Hepatocyte (in vitro differentiated cells): ENCODE measurements at regions not wholly inside any gene's neighbourhood (a gene's known extent, or its start where the extent isn't known, plus 50 kb on each side); places are given as distances from the start of the nearest gene placed in this dataset.

Source experiments
- DNase-seq: peaks from one replicate; pipeline ENCODE4 v3.0.0-alpha.2; 2016; ENCODE audit warnings: low spot score
- H2AFZ ChIP-seq: fragments of 200-600 bp; sonication (generic); 2 replicates; pipeline ENCODE4 v1.6.0; 2016; ENCODE audit warnings: antibody characterized with exemption, mild to moderate bottlenecking
- H3K27ac ChIP-seq: fragments of 200-600 bp; sonication (generic); 2 replicates; pipeline ENCODE4 v1.5.1; 2016; ENCODE audit warnings: mild to moderate bottlenecking
- H3K27me3 ChIP-seq: fragments of 200-600 bp; sonication (generic); 2 replicates; pipeline ENCODE4 v1.6.1; 2016
- H3K36me3 ChIP-seq: fragments of 200-600 bp; sonication (generic); replicated peaks from 2 replicates; pipeline ENCODE4 v1.5.1; 2016; ENCODE audit warnings: low read depth; ENCODE audit not compliant: insufficient read depth
- H3K4me1 ChIP-seq: fragments of 200-600 bp; sonication (generic); 2 replicates; pipeline ENCODE4 v1.5.1; 2016; ENCODE audit warnings: mild to moderate bottlenecking, moderate library complexity; ENCODE audit not compliant: insufficient read depth
- H3K4me2 ChIP-seq: fragments of 200-600 bp; sonication (generic); 2 replicates; pipeline ENCODE4 v1.6.0; 2016
- H3K4me3 ChIP-seq: fragments of 200-600 bp; sonication (generic); 2 replicates; pipeline ENCODE4 v1.5.1; 2016; ENCODE audit warnings: mild to moderate bottlenecking
- H3K79me2 ChIP-seq: fragments of 200-600 bp; sonication (generic); 2 replicates; pipeline ENCODE4 v1.6.0; 2017; ENCODE audit warnings: mild to moderate bottlenecking
- H3K9me2 ChIP-seq: fragments of 200-600 bp; sonication (generic); replicated peaks from 2 replicates; pipeline ENCODE4 v1.6.0; 2017; ENCODE audit warnings: mild to moderate bottlenecking; ENCODE audit not compliant: insufficient read depth
- H3K9me3 ChIP-seq: fragments of 200-600 bp; sonication (generic); 2 replicates; pipeline ENCODE4 v1.5.1; 2016; ENCODE audit warnings: low read depth, mild to moderate bottlenecking
- H4K20me1 ChIP-seq: fragments of 200-600 bp; sonication (generic); 2 replicates; pipeline ENCODE4 v1.6.0; 2016; ENCODE audit warnings: mild to moderate bottlenecking; ENCODE audit not compliant: insufficient read depth, poor library complexity, severe bottlenecking
- CTCF ChIP-seq: fragments of 200-600 bp; sonication (generic); IDR thresholded peaks from 2 replicates; pipeline ENCODE4 v1.5.1; 2016; ENCODE audit warnings: antibody characterized with exemption, mild to moderate bottlenecking; ENCODE audit not compliant: poor library complexity
- EZH2 ChIP-seq: fragments of 200-600 bp; sonication (generic); IDR thresholded peaks from 2 replicates; pipeline ENCODE4 v1.6.1; 2016; ENCODE audit warnings: antibody characterized with exemption, mild to moderate bottlenecking, borderline replicate concordance
- EZH2phosphoT487 ChIP-seq: fragments of 200-600 bp; sonication (generic); IDR thresholded peaks from one replicate; pipeline ENCODE4 v1.6.1; 2018; ENCODE audit warnings: antibody characterized with exemption, mild to moderate bottlenecking, low read depth, moderate library complexity; ENCODE audit not compliant: unreplicated experiment, severe bottlenecking
- WGBS: methylation state at CpG from one replicate; pipeline ENCODE4 v1.1.6; 2016; ENCODE audit warnings: low lambda C conversion rate; ENCODE audit errors: missing lambda C conversion rate; 5-methylcytosine and 5-hydroxymethylcytosine counted together

GRCh38 chr4:175451238-175451965 is 360.7 kb downstream of the GPM6A start:
- no peaks in the 10 kb centered on the region for H3K4me1 ChIP-seq
- WGBS: 71% methylated on average over 8 of the region's 8 CpGs
- no peaks in the 10 kb centered on the region for H3K27me3 ChIP-seq
- no peaks in the 10 kb centered on the region for H4K20me1 ChIP-seq
- no peaks in the 10 kb centered on the region for H3K36me3 ChIP-seq
- no peaks in the 10 kb centered on the region for H3K9me2 ChIP-seq
- no peak for TF ChIP-seq EZH2phosphoT487
- TF ChIP-seq EZH2: no peak
- no peak for TF ChIP-seq CTCF
- H3K4me3 ChIP-seq: no peak overlapping the region
- DNase-seq: no peak
- H3K27ac ChIP-seq: no peak overlapping the region
- H3K4me2 ChIP-seq: no peak overlapping the region
- H3K9me3 ChIP-seq: no peaks in the 10 kb centered on the region
- no peaks in the 10 kb centered on the region for H3K79me2 ChIP-seq
- H2AFZ ChIP-seq: no peak overlapping the region

- Histone ChIP-seq H3K27ac (no peak overlapping the region), H3K4me2 (no peak overlapping the region), H3K4me1 (no peaks in the 10 kb centered on the region), H3K79me2 (no peaks in the 10 kb centered on the region), H3K27me3 (no peaks in the 10 kb centered on the region), H3K9me3 (no peaks in the 10 kb centered on the region), H2AFZ (no peak overlapping the region), H3K4me3 (no peak overlapping the region), H3K9me2 (no peaks in the 10 kb centered on the region), H3K36me3 (no peaks in the 10 kb centered on the region), H4K20me1 (no peaks in the 10 kb centered on the region)
- WGBS: 87% methylated on average over 2 of the region's 2 CpGs
- no peak for TF ChIP-seq EZH2phosphoT487
- TF ChIP-seq EZH2: no peak
- no peak for TF ChIP-seq CTCF
- DNase-seq: no peak
Measured at GRCh38 chr4:175453456-175453855, 358.6 kb downstream of the GPM6A start.

GRCh38 chr4:175456131-175456530 is 355.9 kb downstream of the GPM6A start:
- no peak for DNase-seq
- no peak overlapping the region for H3K4me3 ChIP-seq
- no peak overlapping the region for H3K27ac ChIP-seq
- H4K20me1 ChIP-seq: no peaks in the 10 kb centered on the region
- no peak overlapping the region for H3K4me2 ChIP-seq
- H3K27me3 ChIP-seq: no peaks in the 10 kb centered on the region
- H3K36me3 ChIP-seq: no peaks in the 10 kb centered on the region
- TF ChIP-seq CTCF (no peak), EZH2phosphoT487 (no peak), EZH2 (no peak)
- H3K79me2 ChIP-seq: no peaks in the 10 kb centered on the region
- H3K9me3 ChIP-seq: no peaks in the 10 kb centered on the region
- no peaks in the 10 kb centered on the region for H3K4me1 ChIP-seq
- no peak overlapping the region for H2AFZ ChIP-seq
- no peaks in the 10 kb centered on the region for H3K9me2 ChIP-seq

GRCh38 chr4:175457956-175458355 is 354.1 kb downstream of the GPM6A start:
- H3K27ac ChIP-seq: no peak overlapping the region
- no peaks in the 10 kb centered on the region for H3K36me3 ChIP-seq
- H3K4me1 ChIP-seq: no peaks in the 10 kb centered on the region
- WGBS: 17% methylated on average over 2 of the region's 2 CpGs
- no peaks in the 10 kb centered on the region for H3K9me2 ChIP-seq
- TF ChIP-seq EZH2 (no peak), EZH2phosphoT487 (no peak), CTCF (no peak)
- no peaks in the 10 kb centered on the region for H3K79me2 ChIP-seq
- no peak overlapping the region for H3K4me2 ChIP-seq
- no peaks in the 10 kb centered on the region for H3K27me3 ChIP-seq
- H2AFZ ChIP-seq: no peak overlapping the region
- H3K9me3 ChIP-seq: no peaks in the 10 kb centered on the region
- DNase-seq: no peak
- H3K4me3 ChIP-seq: no peak overlapping the region
- no peaks in the 10 kb centered on the region for H4K20me1 ChIP-seq
